Stimulated activated CD8-positive, alpha-beta memory T cell treated with anti-CD3 and anti-CD28 coated beads, Interleukin-15, amount 100 ng/mL, for 48 hours (primary cell): ENCODE measurements at regions not wholly inside any gene's neighbourhood (a gene's known extent, or its start where the extent isn't known, plus 50 kb on each side); places are given as distances from the start of the nearest gene placed in this dataset.

ENCODE experiments used
- DNase-seq, 2 donors: peaks; one replicate each; pipeline ENCODE4 v3.0.0-alpha.2; 2020; ENCODE audit warnings: low read depth in 2 of 2

DNA sequence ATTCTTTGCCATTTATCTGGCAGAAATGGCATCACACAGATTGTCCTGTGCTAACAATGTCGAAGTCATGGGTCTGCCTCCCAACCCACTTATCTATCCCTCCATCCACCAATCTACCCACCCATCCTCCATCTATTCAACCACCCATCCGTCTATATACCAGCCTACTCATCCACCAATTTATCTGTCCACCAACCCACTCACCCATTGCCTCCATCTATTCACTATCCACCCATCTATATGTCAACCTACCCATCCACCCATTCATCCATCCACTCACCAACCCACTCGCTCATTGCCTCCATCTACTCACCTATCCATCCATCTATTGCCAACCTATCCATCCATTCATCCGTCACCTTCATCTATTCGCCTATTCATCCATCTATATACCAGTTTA is 521.2 kb downstream of the SHQ1 start:
- DNase-seq, result no peak

DNA sequence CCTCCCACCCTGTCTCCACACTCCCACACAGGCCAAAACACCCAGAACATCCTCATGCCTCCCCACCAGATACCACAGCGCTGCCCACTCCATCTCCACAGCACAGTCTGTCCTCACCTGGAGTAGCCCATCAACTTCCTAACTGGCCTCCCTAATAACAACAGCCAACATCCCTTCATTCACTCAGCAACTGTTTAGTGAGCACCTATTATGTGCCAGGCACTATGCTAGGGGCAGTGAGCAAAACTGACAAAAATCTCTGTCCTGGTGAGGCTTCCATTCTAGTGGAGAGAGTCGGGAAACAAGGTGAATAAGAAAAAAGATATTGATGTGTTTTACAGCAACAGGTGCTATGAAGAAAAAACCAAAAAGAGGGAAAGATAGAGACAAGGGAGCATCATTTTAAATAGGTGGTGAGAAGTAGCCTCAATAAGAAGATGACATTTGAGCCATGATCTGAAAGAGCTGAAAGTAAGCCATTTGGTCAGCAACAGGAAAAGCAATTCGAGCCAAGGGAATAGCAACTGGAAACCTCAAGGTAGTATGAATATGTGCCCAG is 523.9 kb downstream of the SHQ1 start:
- no peak for DNase-seq

DNA sequence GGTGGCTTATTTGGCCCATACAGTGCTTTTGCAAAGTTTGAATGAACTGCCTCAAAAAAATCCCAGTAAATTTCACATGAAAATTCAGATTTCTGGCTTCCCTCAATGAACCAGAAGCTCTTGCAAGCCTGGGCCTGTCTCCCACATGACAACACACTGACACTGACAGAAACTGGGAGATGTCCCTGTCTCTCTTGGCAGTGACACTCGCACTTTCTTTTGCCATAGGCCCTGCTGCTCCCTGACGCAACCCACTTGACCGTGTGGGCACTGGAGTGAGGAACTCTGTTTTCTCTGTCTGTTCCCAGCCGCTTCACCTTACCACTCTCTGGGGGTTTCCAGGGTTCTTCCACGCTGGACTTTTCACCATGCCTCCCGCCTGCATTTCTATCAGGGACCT is 524.5 kb downstream of the SHQ1 start:
- no peak for DNase-seq

GRCh38 chr3:72322264-72322976 is 525.8 kb downstream of the SHQ1 start:
- DNase-seq, result no peak

DNA sequence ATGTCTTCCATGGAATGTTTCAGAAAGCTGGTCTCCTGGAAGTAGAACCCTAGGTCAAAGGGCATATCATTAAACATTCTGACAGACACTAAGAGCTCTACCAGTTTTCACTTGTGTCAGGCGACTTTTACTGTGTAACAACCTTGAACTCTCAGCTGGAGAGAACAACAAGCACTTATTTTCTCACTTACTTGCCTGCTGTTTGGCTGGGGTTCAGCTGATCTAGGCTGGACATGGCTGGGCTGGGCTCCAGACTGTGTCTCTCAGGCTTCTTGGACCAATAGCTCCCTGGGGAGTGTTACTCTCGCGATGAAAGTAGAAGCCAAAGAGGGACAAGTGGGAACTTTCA is 527.3 kb downstream of the SHQ1 start:
- no peak for DNase-seq

- DNase-seq, result no peak
Observed at GRCh38 chr3:72320095-72320954, 527.9 kb downstream of the SHQ1 start.

DNA sequence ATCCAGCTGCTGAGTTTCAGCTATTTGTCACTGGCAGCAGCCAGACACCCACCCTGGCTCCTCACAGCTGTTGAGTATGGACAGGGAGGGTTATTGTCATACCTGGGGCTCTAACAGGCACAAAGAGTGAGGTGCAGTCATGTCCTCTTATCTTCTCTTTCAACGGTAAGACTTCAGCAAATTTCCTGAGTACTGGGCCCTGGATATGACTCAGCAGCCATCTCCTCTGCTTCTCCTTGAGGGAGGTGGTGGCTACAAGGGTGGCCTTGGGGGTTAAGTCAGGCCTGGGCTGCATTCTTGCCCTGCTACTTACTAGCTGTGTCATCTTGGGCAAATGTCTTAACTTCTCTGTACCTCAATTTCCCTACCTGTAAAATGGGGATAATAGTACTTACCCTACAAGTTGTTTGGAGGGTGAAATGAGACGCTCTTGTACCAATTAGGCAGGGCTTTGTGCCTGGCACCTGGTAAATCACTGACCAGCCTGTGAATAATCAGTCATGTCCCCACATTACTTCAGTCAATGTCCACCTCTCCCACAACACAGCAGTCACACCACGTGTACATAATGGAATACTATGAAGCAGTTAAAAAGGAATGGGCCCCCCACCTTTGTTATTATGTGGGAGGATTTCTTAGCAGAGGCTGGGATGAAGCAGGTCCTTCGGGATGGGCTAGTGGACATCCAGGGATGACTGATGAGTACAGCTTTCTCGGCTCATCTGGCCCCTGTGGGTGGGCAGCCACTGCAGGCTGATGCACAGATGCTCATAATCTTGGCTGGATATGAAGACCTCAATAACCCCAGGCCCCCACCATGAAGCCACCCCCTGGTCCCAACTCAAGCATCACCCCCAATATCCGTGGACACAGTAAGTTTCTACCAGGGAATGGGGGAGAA is 528.8 kb downstream of the SHQ1 start:
- no peak for DNase-seq

DNA sequence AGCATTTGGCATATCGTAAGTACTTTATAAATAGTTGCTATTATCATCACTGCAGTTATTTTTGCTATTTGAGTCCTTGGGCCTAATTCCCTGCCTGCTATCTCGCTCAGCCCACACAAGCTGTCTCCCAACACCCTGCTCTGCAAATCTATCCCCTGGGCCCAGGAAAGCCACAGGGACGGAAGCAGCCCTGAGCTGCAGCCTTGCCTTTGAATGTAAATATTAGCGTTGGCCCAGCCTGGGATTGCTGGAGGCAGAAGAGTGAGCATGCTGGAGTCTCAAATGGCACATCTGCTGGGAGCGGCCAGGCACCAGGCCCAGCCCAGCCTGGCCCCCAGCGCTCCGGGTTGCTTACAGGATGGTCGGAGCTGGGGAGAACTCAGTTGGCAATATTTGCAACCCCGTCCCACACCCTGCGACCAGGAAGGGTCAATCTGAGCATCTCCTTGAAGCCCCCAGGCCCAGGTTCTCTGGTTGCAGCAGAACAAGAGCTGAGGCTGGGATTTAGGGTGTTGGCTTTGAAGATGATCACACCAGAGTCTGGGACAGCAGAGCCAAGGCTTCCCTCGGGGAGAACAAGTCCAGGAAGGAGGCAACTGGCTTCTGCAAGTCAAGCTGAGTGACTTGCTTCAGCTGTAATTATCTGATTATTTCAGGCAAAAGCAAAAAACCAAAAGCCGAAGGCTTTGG is 529.6 kb downstream of the SHQ1 start:
- DNase-seq, result no peak

DNA sequence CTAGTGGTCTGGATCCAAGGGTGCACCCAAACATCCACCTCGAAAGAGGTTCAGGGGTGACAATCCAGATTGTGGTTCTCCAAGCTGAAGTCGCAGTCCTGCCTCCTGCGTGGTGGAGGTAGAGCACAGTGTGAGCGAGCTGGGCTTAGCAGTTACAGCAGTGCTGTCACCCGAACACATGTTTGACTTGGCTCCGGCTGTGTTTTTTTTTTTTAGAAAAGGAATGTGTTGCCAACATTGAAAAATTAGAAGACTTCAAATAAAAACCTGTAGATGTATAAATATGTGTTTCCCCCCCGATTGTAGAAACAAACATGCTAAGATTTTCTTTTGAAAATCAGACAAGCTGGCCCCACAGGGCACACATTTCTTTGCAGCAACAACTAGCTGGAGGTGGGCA is 530.8 kb downstream of the SHQ1 start:
- no peak for DNase-seq

GRCh38 chr3:72316501-72317279 is 531.6 kb downstream of the SHQ1 start:
- DNase-seq, result no peak

GRCh38 chr3:72313308-72313707 is 528.4 kb upstream of the PROK2 start:
- no peak for DNase-seq

- no peak for DNase-seq
Observed at GRCh38 chr3:72312339-72312738, 527.4 kb upstream of the PROK2 start.

DNA sequence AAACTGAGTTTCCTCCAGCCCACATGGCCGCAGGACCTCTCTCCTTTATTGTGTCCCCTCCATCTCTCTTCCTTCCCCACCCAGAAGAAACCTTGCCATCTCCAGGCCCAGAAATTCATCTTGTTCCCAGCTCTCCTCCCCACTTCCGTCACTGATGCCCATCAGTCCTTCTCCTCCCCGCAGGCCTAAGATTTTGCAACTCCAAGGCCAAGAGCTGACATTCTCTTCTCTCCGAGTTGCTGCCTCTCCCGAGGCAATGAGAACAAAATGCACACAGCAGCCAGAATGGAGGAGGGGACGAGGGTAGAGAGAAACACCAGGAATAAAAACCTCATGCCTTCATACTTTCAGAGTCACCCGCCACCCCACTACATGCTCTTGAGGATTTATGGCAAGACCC is 526.5 kb upstream of the PROK2 start:
- DNase-seq, result no peak

- DNase-seq, result no peak
Observed at GRCh38 chr3:72310419-72311380, 525.8 kb upstream of the PROK2 start.

GRCh38 chr3:72309661-72310418 is 524.9 kb upstream of the PROK2 start:
- DNase-seq, result no peak

DNA sequence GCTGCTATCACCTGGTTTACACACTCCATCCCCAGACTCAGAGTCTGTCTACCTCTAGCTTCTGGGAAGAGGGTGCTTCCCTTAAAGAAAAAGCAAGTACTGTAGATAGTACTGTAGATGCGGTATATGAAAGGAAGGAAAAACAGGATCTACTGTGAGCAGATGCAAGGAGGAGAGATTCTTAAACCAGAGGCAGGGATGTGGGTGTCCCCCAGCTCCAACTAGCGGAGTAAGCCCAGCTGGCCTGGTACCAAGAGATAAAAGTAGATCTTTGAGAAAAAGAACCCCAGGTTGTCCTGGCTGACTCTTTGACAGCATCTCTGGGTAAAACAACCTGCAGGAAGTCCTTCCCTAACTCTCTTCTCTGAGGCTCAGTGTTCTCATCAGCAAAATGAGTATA is 523.7 kb upstream of the PROK2 start:
- DNase-seq, result no peak

- DNase-seq, result no peak
Observed at GRCh38 chr3:72307438-72308115, 522.6 kb upstream of the PROK2 start.

DNA sequence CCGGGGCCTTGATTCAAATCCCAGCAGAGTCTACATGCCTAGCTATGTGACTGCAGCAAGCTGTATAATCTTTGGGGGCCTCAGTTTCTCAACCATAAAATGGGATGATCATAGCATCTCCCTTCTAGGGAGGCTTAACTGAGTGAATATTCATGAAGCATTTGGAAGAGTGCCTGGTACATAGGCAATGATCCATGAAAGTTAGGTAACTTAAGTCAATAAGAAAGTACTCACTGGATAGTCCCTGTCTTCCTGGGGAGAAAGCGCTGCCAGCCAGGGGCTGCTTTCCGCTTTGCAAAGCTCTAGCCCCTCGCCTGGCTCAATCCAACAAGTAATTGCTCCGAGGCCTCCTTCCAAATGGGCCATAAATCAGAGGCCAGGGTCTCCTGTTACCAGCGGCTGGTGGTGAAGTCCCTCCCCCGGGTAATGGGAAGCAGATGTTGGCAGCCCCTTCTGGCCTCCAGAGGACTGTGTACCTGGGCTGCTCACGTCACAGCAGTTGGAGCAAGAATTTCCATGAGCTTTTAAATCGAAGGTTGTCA is 521.9 kb upstream of the PROK2 start:
- DNase-seq, result no peak
